ENCODE measurements at regions not wholly inside any gene's neighbourhood (a gene's known extent, or its start where the extent isn't known, plus 50 kb on each side); places are given as distances from the start of the nearest gene placed in this dataset.

DNA sequence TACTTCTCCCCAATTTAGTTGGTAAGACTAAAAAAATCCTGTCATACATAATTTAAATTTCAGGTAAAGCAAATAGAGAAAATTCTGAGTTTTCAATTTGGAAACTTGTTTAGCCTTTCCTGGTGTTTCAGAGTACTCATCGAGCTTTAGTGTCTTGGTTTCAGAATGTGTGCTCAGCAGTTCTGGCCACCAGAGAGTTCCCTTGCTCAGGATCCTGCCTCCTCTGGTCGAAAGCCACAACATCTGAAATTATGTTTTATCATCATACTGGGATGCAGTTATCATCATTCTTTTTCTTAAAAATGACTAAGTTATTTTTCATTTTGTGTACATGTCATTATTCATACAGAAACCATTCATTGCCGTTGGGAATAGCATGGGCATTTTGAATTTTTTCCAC lies 263.2 kb upstream of the SPRY2 start:
- no peak for DNase-seq

DNA sequence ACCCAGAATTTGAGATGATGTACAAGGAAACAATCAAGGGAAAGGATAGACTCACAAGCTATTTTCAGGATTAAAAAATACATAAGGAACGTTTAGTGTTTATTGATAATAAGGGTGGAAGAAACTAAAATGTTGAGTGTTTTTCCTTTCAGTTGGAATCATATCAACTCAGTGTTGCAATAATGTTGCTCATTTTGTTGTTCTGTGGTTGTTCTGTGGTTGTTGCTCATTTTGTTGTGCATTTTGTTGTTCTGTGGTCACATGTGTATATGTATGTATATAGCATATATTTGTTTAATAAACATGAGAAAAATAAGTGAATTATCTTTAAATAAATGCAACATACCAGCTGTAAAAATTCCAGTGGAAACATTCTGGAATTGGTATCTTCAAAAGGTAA lies 262.4 kb upstream of the SPRY2 start:
- no peak for DNase-seq

DNA sequence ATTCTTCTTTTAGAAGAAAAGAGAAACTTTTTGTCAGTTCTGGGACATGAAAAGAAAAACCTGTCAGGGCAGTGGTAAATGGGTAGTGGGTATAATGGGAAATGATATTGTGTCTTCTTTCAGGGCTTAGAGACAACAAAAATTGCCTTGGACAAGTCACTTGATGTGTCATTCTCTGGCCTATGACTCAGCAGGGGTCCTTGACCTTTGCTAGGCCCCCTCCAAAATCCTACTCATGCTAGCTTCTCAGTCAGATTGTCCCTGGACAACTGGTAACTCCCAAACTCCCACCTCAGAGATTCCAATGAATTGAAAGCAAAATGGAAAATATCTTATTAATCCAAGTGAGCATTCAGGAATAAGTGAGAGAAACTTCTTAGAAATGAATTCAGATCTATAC lies 258.8 kb upstream of the SPRY2 start:
- no peak for DNase-seq

DNA sequence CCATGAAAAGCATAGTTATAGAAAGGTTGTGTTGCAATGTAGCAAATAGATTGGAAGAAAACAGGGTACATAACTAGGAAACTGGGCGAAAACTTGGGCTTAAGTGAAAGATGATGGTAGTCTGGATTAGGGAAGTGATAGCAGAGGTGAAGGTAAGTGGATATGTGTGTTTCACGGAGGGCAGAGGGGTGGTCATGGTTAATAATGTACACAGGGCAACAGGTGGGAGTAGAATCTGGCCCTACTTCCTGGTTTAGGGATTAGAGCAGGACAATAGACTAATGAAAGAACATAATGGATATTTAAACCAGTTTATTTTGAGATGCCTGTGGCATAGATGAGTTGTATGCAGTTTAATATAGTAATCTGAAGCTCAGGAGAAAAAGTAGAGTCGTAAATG lies 257.3 kb upstream of the SPRY2 start:
- no peak for DNase-seq

DNA sequence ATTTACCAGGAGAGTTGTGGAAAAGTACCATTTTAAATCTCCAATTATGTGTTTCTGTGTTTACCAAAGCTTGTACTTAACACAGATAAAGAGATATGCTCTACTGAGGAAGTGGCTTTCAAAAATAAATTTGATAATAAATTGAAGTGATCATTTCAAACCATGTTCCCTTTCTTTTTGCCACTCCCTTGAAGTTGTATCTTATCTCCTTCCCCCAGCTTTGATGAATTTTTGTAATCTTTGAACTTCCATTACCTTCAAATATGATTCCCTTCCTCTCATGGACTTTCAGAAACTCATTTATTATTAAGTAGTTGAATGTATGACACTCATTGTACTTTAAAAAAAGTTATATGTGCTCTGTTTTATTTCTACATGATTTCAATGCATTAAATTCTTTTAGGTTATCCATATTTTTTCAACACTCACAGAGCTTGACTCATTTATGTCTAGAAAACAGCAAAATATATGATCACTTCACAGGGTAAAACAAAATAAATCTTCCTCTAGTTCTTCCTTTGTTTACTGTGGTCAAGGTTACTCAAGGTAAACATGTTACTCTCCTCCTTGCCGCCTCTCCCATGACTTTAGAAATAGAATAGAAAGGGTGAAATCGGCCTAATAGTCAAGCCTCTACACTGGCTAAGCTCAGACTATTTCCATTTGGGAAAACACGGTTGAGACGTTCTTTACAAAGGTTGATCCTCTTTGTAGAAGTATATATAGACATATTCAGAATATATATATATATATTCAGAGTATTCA lies 251.2 kb upstream of the SPRY2 start:
- no peak for DNase-seq

DNA sequence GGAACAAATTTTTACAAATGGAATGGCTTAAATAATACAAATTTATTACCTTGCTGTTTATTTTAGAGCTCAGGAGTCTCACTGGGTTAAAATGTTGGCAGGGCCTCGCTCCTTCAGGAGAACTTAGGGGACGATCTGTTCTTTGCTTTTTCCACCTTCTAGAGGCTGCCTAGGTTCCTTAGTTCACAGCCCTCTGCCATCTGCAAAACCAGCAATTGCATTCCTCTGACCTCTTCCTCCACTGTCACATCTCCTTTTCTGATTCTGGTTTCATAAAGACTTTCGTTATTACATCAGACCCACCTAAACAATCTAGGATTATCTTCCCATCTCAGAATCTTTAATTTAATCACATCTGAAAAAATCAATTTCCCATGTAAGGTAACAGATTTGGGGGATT lies 249.6 kb upstream of the SPRY2 start:
- no peak for DNase-seq

DNA sequence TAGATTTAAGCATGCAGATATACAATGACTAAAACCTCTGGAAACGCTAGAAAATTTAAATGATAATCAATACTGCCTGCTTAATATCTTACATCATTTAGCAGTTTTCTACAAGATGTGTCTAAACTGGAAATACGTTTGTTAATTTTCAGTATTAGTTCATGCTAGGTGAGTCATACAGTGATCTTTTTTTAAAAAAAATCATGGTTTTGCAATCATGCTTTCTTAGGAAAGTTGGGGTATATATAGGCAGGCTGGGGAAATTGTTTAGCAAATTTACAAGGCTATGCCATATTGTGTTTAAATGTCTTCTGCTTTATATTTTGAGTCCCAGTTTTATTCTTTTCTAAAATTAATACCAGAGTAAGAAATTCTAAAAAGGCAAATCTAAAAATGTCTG lies 245.4 kb upstream of the SPRY2 start:
- peak; percentile 11 to 60 (median 55) for DNase-seq

DNA sequence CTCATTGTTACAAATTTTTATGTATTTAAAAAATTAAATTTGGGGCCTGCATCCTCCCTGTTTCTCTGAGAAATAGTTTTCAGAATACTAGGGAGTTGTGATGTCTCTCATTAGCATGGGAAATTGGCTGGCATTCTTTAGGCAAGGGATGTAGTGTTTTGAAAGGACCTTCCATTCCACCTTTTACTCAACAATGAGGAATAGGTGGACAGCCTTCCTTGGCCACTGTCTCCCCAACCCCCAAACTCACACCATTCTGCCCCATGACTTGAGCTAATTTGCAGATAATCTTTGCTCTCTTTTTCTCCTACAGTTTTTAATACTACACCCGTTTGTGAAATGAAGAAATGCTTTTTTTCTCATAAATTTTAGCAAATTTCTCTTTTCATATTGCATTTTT lies 244.6 kb upstream of the SPRY2 start:
- DNase-seq = no peak

DNA sequence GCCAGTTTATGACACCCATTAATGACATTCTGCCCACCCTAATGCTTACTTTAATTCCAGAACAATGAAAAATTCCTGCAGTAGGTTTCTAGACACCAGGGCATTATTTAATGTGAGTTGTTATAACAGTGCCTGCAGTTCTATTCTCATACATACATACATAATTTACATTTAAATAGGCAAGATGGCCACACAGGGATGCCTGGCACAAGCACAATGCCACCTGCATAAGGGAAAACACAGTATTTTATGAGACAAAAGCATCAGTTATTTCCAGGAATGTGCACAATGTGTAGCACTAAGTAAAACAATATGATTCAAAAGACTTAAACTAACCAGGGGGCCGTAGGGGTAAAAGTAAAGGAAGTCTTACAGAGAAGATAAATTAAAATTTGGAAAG lies 243.9 kb upstream of the SPRY2 start:
- DNase-seq = no peak

DNA sequence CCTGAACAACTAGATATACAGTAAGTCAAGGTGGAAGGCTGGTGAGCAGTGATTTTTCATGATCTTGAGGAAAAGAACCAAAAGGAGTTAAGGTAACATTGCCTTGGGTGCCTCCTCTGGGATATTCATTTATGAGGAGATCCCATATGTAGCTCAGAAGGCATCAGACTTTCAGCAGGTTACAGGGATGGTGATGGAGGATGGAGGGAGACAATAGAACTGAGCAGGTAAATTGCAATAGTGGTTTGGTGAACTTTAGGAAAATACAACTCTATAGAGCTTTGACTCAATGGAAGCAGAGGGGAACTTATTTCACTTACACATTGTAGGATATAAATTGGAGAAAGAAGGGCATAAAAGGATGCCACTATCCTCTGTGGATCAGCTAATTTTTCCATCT lies 243.4 kb upstream of the SPRY2 start:
- no peak for DNase-seq

DNA sequence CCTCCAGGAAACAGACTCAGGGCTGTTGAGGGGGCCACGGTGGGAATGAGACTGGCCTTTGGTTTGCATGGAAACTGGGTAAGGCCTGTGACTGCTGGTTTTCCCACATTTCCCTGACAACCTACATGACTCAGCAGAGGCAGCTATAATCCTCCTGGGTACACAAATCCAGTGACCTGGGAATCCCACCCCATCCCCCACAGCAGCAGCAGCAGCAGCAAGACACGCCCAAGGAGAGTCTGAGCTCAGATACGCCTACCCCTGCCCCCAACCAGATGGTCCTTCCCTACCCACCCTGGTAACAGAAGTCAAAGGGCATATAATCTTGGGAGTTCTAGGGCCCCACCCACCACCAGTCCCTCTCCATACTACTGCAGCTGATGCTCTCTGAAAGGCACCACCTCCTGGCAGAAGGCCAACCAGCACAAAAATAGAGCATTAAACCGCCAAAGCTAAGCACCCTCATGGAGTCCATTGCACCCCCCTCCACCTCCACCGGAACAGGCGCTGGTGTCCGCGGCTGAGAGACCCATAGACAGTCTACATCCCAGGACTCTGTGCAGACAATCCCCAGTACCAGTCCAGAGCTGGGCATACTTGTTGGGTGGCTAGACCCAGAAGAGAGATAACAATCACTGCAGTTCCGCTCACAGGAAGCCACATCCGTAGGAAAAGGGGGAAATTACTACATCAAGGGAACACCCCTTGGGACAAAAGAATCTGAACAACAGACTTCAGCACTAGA lies 237.2 kb upstream of the SPRY2 start:
- no peak for DNase-seq

DNA sequence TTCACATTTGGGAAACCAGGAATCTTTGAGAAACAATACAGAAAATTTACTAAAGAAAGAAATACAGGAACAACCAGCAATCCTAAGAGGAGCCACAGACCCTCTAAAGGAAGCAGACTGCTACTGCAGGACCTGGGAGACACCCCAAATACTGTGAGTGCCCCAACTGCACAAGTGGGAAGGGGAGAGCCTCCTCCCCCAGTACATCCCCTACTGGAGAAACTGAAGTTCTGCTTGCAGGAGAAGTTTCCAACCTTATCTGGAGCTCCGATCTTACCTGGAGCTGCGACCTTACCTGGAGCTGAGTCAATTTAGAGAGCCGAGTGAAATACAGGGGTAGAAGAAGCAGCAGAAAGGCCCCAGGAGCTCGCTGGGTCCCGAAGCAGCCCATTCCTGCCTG lies 236.4 kb upstream of the SPRY2 start:
- DNase-seq = no peak

DNA sequence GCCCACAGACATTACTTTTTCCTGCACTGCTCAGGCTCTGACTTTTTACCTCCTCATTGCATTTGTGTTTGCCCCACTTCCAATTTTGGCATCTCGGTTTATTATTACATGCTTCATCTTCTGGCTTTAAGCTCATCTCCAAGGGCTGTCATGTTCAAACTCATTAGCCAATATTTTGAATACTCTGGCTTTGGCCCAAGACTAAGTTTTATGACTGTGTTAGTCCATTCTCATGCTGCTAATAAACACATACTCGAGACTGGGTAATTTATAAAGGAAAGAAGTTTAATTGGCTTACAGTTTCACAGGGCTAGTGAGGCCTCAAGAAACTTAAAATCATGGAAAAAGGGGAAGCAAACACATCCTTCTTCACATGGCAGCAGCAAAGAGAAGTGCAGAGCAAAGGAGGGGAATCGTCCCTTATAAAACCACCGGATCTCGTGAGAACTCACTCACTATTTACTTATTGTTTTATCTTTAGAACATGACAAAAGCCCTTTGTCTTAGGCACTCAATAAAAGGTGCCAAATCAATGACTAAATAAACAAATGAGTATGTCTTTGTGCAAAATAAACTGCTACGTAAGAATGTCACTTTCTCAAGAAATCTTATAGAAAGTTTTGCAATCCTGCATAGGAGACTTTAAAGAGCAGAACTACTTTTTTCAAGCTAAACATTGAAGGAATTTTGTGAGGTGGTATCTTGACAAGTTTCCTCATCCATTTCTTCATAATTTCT lies 233.4 kb upstream of the SPRY2 start:
- no peak for DNase-seq

DNA sequence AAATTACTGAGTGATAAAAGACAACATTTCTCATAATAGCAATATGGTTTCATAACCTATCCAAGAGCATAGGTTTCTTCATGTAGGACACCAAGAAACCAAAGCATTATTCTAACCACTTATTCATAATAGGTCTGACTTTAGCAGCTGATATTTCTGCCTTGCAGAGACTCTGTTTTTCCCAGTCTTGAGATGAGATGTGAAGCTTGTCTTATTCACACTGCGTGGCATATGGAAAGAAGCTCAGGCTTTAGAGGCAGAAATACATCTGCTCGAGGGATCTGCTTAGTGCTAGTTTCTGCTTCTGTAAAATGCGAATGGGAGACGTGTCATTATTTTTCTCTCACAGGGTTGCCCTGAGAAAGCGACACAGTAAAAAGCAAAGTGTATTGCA lies 232.0 kb upstream of the SPRY2 start:
- DNase-seq = no peak

DNA sequence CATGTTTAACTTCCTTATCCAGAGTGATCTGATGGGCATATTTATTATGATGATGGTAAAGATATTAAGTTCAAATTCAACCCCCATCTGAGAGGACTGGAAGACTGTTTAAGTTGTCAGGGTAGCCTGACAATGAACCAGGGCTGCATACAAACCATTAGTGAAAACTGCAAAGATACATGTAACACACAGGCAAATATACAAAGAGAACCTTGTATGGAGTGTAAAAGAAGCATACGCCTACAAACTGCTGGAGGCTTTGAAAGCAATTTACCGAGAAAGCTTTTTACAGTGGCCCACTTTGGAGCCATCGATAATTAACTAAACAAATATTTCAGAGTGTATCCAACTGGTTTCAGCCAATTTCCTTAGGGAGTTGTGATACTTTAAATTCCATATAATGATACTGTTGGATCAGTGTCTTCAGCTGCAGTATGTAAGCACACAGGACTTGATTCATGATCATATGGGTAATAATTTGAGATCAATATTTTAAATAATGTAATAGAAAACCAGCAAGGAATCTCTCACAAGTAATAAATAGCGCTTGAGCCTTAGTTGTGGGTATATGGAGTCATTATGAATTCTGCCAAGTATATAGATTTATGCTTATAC lies 231.5 kb upstream of the SPRY2 start:
- no peak for DNase-seq

DNA sequence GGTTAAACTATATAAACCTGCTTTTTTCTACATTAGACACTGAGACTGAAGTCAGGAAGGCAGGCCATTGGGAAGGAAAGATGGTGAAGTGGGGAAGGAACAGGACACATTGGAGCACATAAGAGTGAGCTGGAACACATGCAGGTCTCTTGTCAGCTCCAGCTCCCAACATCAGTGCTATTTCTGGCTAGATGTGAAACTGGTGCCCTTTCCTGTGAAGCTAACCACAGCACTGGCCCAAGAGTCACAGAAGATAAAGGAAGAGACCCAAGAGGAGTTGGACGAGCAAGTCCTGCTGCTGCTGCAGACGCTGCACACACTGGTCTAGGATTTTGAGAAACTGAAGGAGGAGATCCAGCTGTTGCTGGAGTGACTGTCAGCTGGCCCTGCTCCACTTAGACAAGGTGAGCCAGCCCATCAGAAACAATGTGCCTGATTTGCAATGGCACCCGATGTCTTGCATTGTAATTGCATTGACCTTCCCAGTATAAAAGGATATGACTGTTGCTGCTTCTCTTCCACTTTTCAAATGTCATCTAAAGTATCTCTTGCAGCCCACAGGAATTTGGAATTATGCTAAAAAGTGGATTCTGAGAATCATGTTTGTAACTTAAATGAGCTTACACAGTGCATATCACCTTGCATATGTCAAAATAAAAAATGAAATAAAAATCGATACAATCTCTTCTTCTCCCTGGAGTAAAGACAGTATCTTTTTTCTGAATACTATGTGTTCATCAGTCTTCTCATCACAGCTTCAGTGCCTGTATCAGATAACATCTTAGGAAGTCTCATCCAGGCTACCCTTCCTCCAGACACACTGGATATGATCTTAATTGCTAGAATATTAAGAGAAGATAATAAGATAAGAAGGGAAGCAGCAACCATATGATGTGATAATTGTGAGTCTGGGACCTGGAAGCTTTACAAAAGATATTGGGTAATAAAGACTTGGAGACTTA lies 230.7 kb upstream of the SPRY2 start:
- DNase-seq = no peak

DNA sequence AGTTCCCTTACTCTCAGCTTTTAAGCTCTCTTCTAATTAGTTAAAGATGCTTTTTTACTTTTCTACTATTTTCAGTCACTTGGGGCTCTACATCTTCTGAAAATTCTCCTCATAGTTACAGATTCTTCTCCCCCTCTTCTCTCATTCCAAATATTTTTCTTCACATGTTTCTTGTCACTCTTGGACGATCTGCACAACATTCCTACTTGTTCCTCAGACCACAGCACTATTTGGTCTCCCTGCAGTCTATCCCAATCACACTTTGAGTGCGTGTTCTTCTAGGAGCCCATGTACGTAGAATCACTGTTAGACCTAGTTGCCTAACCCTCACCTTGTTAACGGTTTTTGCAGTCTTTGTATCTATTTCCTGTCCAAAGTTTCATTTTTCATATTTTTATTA lies 222.5 kb upstream of the SPRY2 start:
- DNase-seq = no peak

DNA sequence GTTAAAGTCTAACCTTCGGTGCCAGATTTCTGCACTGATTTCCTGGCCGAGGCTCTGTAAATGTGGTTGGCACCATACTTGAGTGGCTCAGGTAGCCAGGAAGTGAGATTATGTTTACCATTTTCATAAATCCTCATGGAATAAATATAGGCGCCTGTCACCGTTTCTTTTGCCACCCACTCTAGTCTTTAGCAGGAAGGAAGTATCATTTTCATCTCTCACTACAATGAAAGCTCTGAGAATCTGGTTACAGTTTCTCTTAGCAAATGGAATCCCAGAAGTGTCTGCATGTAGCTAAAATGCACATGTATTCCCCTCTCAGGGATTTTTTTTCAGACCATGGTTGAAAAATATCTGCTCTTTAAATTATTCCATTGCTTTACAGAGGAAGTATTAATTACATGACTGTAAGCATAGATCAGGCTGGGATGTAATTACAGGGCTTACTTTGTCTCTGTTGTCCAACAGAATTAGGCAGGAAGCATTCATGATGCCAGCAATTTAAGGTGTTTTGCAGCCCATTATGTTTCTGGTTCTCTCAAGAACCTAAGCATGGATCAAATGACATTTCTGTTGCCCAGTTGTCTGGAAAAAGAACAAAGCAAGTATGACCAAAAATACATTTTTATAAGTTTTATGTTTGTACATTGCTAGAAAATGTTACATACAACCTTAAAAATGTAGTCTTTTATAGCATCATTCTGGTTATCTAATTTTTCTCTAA lies 221.7 kb upstream of the SPRY2 start:
- no peak for DNase-seq

DNA sequence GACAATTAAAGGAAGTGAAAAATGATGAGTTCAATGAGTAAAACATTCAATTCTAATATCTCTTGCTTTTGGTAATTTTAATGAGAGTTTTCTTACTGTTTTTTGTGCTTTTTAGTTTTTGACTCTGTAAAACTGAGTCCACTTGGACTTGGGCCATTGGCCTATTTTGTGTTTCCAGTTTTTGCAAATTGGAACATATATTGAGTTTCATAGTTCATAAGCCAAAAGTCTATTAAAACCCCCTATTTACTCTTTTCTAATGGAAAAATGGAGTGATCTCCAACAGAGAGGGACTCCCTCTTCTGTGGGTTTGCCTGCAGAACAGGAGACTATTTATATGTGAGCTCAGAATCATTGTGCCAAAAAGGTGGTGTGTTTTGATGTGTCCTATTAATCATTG lies 219.7 kb upstream of the SPRY2 start:
- DNase-seq = no peak

DNA sequence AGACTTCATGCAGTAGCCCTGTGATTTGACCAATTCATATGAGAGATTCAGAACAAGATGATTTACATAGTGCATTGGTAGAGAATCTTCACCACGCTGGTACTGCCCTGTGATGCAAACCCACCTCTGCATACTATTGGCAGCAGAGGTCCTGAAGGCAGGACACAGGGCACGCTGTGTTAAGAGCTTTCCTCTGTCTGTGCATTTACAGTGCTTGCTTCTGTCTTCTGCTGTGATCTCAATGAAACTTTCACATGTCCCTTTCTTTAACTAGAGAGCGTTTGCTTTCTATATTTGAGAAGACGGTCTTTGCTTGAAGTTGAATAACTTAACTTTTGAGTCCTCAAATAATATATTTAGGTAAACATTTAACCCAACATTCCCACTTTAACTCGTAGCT lies 219.0 kb upstream of the SPRY2 start:
- no peak for DNase-seq

DNA sequence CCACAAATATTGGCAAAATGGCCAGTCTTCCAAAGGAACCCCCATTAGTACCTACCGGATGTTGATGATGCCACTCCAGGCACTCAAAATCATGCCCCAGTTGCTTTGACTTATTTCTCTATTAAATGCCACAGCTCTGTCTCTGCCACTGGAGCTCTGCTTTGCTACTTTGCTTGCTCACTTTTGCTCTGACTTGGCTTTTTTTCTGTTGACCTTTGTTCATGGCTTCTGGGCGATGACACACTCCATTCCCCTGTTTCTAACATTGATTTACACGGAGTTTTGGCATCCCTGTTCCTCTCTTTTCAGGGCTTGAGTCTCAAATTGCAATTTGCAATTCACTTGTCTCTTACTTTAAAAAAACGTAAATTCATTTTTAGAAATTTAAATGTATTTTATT lies 217.1 kb upstream of the SPRY2 start:
- no peak for DNase-seq
